Effector memory CD8-positive, alpha-beta T cell (primary cell): ENCODE measurements at regions not wholly inside any gene's neighbourhood (a gene's known extent, or its start where the extent isn't known, plus 50 kb on each side); places are given as distances from the start of the nearest gene placed in this dataset.
"Not testable (repeated sequence)": the region's sequence is repeated elsewhere in the genome, so short reads cannot be mapped to it uniquely, and the experiment has no call there.

Experiments used
- ATAC-seq: fragments of 150-1000 bp; cut with Tn5 transposase; replicated peaks from 2 replicates; pipeline ENCODE4 v1.10.0; 2021; ENCODE audit warnings: mild to moderate bottlenecking, moderate library complexity
- DNase-seq, 3 experiments: peaks; one replicate each; pipeline ENCODE4 v3.0.0; 2021
- H3K27ac Mint-ChIP-seq, 2 donors: one replicate each; pipeline ENCODE4 v1.8.0; 2022; ENCODE audit warnings: mild to moderate bottlenecking in 2 of 2, mixed read lengths in 2 of 2, moderate library complexity in 2 of 2
- H3K27me3 Mint-ChIP-seq, 2 donors: one replicate each; pipeline ENCODE4 v1.8.0; 2022; ENCODE audit warnings: mixed read lengths in 2 of 2
- H3K36me3 Mint-ChIP-seq: one replicate; pipeline ENCODE4 v1.8.0; 2022; ENCODE audit warnings: mild to moderate bottlenecking, moderate library complexity, mixed read lengths; ENCODE audit not compliant: insufficient read depth
- H3K4me1 Mint-ChIP-seq, 2 donors: one replicate each; pipeline ENCODE4 v1.8.0; 2022; ENCODE audit warnings: low read depth in 2 of 2, mixed read lengths in 2 of 2
- H3K4me3 Mint-ChIP-seq, 2 donors: one replicate each; pipeline ENCODE4 v1.8.0; 2022; ENCODE audit warnings: mild to moderate bottlenecking in 2 of 2, mixed read lengths in 2 of 2, moderate library complexity in 2 of 2
- H3K9me3 Mint-ChIP-seq, 2 donors: one replicate each; pipeline ENCODE4 v1.8.0; 2022; ENCODE audit warnings: mixed read lengths in 2 of 2

DNA sequence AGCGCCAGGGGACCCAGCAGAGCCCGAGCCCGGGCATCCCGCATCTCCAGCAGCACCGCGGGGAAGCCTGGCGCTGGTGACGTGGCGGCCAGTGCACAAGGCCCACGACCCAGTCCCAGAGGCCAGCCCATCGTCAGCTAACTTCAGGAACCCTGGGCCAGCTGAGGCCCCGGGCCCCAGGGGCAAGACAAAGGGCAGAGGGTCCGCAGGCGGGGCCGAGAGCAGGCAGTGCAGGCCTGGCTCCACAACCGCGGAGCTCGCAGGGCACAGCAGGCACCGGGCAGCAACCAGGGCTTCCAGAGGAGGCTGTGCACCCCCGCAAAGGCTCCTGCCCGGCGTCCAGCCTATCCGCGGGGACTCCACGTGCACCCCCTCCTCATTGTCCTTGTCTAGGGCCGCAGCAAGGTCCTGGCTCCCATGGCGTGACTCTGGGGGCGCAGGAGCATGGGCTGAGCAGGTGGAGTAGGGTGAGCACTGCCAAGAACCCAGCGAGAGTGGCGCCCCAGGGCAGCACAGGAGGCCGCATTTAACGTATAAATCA lies 352.5 kb downstream of the KCNJ18 start:
- not testable (repeated sequence) for H3K27ac Mint-ChIP-seq, DNase-seq, H3K27me3 Mint-ChIP-seq, H3K36me3 Mint-ChIP-seq, H3K4me1 Mint-ChIP-seq, H3K9me3 Mint-ChIP-seq, ATAC-seq, H3K4me3 Mint-ChIP-seq

DNA sequence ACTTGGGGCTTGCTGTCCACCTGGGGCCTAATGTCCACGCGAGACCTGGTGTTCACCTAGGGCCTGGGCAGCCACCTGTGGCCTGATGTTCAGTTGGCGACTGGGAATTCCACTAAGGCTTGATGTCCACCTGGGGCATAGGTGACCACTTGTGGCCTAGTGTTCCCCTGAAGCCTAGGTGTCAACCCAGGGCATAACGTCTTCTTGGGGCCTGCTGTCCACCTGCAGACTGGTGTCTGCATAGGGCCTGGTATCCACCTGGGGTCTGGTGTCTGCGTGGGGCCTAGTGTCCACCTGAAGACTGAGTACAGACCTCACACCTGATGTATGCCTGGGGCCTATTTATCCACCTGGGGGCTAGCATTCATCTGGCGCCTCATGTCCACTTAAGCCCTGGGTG lies 355.2 kb downstream of the KCNJ18 start:
- ATAC-seq, H3K36me3 Mint-ChIP-seq, DNase-seq, H3K27me3 Mint-ChIP-seq, H3K4me1 Mint-ChIP-seq, H3K9me3 Mint-ChIP-seq, H3K27ac Mint-ChIP-seq, H3K4me3 Mint-ChIP-seq: not testable (repeated sequence)

- H3K9me3 Mint-ChIP-seq, H3K36me3 Mint-ChIP-seq, H3K27ac Mint-ChIP-seq, H3K27me3 Mint-ChIP-seq, H3K4me1 Mint-ChIP-seq, H3K4me3 Mint-ChIP-seq, DNase-seq, ATAC-seq: not testable (repeated sequence)
Observed at GRCh38 chr17:22048226-22048625, 355.9 kb downstream of the KCNJ18 start.

DNA sequence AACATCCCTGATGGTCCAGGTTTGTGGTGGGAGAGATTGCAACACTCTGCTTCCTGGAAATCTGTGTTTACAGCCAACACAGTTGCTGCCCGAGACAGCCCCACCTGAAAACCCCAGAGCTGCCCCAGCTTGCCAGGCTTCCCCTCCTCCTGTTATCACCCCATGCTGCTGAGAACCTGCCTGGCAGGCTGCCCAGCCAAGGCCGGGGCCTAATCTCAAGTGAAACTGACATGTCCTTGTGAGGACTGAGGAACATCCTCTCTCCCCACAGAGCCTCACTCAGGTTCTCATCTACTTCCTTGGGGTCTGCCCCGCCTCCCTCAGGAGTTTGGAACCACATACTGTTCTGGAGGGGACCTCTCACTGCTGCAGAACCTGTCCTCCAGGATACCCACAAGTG lies 358.4 kb downstream of the KCNJ18 start:
- H3K36me3 Mint-ChIP-seq, DNase-seq, H3K9me3 Mint-ChIP-seq, ATAC-seq, H3K4me3 Mint-ChIP-seq, H3K4me1 Mint-ChIP-seq, H3K27ac Mint-ChIP-seq, H3K27me3 Mint-ChIP-seq: not testable (repeated sequence)

GRCh38 chr17:22052715-22053114 lies 360.4 kb downstream of the KCNJ18 start:
- not testable (repeated sequence) for H3K4me3 Mint-ChIP-seq, H3K4me1 Mint-ChIP-seq, H3K9me3 Mint-ChIP-seq, DNase-seq, H3K27me3 Mint-ChIP-seq, ATAC-seq, H3K36me3 Mint-ChIP-seq, H3K27ac Mint-ChIP-seq

GRCh38 chr17:22056566-22056965 lies 364.2 kb downstream of the KCNJ18 start:
- not testable (repeated sequence) for H3K4me1 Mint-ChIP-seq, DNase-seq, H3K27me3 Mint-ChIP-seq, H3K9me3 Mint-ChIP-seq, ATAC-seq, H3K36me3 Mint-ChIP-seq, H3K4me3 Mint-ChIP-seq, H3K27ac Mint-ChIP-seq

DNA sequence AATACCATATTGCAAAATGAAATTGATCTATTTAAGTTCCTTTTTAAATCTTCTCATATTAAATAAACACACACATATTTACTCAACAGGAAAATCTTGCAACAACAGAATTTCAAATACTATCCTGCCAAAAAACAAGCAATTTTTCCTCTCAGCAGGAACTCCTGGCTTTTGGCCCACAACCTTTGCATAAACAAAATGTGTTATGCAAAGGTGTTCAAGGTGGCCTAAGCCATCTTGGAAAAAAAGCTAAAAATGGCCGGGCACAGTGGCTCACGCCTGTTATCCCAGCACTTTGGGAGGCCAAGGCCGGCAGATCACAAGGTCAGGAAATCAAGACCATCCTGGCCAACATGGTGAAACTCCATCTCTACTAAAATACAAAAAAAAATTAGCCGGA lies 383.6 kb downstream of the KCNJ18 start:
- DNase-seq, H3K27me3 Mint-ChIP-seq, ATAC-seq, H3K36me3 Mint-ChIP-seq, H3K27ac Mint-ChIP-seq, H3K4me1 Mint-ChIP-seq, H3K9me3 Mint-ChIP-seq, H3K4me3 Mint-ChIP-seq: not testable (repeated sequence)

DNA sequence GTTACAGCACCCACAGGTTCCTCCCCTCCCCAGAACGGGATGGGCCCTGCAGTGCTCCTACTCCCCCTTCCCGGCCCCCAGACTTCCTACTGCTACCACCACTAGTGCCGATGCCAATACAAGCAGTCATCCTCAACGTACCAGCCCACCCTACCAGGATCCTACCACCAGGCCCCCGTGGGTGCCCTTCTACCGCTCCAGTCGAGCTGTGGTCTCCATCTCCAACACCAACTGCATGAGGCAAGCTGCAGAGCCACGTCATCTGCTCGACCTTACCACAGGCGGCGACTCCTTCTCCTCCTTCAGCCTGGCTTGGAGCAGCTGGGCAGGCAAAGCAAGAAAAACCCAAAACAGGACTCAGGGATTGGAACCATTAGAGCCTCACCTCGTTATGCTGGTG lies 396.3 kb downstream of the KCNJ18 start:
- H3K27me3 Mint-ChIP-seq, H3K36me3 Mint-ChIP-seq, H3K27ac Mint-ChIP-seq, DNase-seq, H3K4me3 Mint-ChIP-seq, ATAC-seq, H3K4me1 Mint-ChIP-seq: not testable (repeated sequence)
- peaks cover 6 to 13% of the 10 kb centered on the region in 2 donors for H3K9me3 Mint-ChIP-seq

- ATAC-seq (no peak), DNase-seq (no peak)
- Mint-ChIP-seq H3K27me3 (no peaks in the 10 kb centered on the region), H3K27ac (no peak overlapping the region), H3K4me1 (no peaks in the 10 kb centered on the region), H3K4me3 (no peak overlapping the region), H3K36me3 (no peaks in the 10 kb centered on the region), H3K9me3 (peaks cover 6 to 13% of the 10 kb centered on the region in 2 donors)
Observed at GRCh38 chr17:22090263-22090935, 398.1 kb downstream of the KCNJ18 start.

DNA sequence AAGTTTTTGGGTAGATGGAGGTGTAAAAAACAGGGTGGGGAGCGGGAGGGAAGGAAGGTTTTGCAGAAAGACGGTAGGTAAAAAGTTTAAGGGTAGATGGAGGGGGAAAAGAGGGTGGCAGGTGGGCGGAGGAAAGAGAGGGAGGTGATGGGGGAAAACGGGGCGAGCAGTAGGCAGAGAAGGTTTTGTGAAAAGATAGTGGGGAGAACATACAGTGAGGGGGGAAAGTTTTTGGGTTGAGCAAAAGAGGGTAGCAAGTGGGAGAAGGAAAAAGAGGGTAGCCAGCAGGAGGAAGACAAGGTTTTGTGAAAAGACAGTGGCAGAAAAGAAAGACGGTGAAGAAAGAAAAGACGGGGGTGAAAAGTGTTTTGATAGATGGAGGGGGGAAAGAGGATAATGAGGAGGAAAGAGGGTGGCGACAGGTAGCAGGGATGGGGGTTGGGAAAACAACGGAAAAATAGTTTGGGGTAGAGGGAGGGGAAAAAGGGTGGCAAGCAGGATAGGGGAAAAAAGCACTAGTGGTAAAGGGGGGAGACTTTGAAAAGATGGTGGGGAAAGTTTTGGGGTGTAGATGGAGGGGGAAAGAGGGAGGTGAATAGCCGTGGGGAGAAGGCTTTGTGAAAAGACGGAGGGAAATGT lies 398.8 kb downstream of the KCNJ18 start:
- H3K27ac Mint-ChIP-seq, ATAC-seq, H3K36me3 Mint-ChIP-seq, H3K4me1 Mint-ChIP-seq, H3K4me3 Mint-ChIP-seq, H3K27me3 Mint-ChIP-seq, DNase-seq: not testable (repeated sequence)
- H3K9me3 Mint-ChIP-seq, result peaks cover 6 to 13% of the 10 kb centered on the region in 2 donors

DNA sequence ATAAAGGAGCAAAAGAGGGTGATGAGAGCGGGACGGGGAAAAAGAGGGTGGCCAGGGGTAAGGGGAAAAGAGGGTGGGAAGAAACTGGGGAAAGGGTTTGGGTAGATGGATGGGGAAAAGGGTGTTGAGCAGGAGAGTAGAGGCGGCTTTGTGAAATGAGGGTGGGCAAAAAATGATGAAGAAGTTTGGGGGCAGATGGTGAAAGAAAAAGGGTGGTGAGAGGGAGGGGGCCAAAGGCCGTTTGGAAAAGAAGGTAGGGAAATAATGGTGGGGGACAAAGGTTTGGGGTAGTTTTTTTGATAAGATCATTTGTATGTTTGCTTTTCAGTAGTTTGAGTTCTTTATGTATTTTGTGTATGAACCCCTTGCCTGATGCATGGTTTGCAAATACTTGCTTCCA lies 399.5 kb downstream of the KCNJ18 start:
- H3K27me3 Mint-ChIP-seq, H3K27ac Mint-ChIP-seq, H3K4me1 Mint-ChIP-seq, ATAC-seq, H3K4me3 Mint-ChIP-seq, H3K36me3 Mint-ChIP-seq, DNase-seq: not testable (repeated sequence)
- peaks cover 6 to 13% of the 10 kb centered on the region in 2 donors for H3K9me3 Mint-ChIP-seq

DNA sequence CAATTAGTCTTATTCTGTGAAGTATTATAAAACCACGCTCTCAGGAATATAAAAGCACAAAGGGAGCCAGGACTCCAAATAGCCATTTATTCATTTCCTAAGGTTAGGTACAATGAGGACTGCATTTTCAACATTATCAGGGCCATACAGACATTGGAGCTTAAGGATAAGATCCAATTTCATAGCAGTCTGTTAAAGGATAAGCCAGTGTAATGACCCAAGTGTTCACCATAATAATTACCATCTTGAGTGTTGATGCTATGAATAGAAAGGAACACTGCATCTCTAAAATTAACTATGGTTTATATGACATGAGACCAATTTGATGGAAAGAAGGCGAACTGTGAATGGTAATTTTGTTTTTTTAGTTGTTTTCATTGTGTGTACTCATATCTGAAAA lies 403.1 kb downstream of the KCNJ18 start:
- H3K27me3 Mint-ChIP-seq, H3K9me3 Mint-ChIP-seq, ATAC-seq, H3K27ac Mint-ChIP-seq, H3K4me1 Mint-ChIP-seq, H3K4me3 Mint-ChIP-seq, DNase-seq, H3K36me3 Mint-ChIP-seq: not testable (repeated sequence)

DNA sequence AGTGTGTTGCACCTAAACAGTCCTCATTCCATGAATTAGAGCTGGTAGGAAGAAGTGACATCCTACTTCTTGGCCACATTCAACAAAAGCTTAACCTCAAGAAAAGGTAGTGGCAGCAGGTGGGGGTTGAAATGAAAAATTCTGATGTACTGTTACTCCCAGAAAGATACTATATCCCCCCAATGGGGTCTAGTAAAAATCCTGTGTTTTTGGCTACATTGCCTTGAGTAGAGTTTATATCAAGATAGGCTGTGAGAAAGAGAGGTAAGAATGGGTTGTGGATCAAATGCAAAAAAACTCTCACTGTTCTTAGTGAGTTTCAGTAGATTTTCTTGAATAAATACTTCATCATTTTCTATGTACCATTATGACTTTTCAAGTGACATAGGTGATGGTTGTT lies 407.3 kb downstream of the KCNJ18 start:
- H3K9me3 Mint-ChIP-seq, H3K27ac Mint-ChIP-seq, H3K27me3 Mint-ChIP-seq, DNase-seq, H3K36me3 Mint-ChIP-seq, H3K4me3 Mint-ChIP-seq, H3K4me1 Mint-ChIP-seq, ATAC-seq: not testable (repeated sequence)

- no peaks in the 10 kb centered on the region for H3K27me3 Mint-ChIP-seq
- peaks cover 7 to 8% of the 10 kb centered on the region in 2 donors for H3K9me3 Mint-ChIP-seq
- H3K4me1 Mint-ChIP-seq, result no peaks in the 10 kb centered on the region
- DNase-seq, result no peak
- no peak overlapping the region for H3K4me3 Mint-ChIP-seq
- H3K36me3 Mint-ChIP-seq, result no peaks in the 10 kb centered on the region
- no peak for ATAC-seq
- H3K27ac Mint-ChIP-seq, result no peak overlapping the region
Observed at GRCh38 chr17:22102177-22102576, 409.9 kb downstream of the KCNJ18 start.
